Left lobe of liver (tissue), 2 donors: ENCODE measurements at regions not wholly inside any gene's neighbourhood (a gene's known extent, or its start where the extent isn't known, plus 50 kb on each side); places are given as distances from the start of the nearest gene placed in this dataset.

Experiments
- ATAC-seq: fragments of 200-7000 bp; cut with Tn5 transposase; one replicate; pipeline ENCODE4 v1.9.1; 2020; ENCODE audit warnings: mild to moderate bottlenecking, moderate library complexity
- DNase-seq: peaks from one replicate; pipeline ENCODE4 v3.0.0-alpha.2; 2020; ENCODE audit warnings: low spot score
- donor health status: DM: no; HTN: no; CAD: no; lungs with moderate emphysema.
- donor health status: DM: no; HTN: yes; CAD: no.

DNA sequence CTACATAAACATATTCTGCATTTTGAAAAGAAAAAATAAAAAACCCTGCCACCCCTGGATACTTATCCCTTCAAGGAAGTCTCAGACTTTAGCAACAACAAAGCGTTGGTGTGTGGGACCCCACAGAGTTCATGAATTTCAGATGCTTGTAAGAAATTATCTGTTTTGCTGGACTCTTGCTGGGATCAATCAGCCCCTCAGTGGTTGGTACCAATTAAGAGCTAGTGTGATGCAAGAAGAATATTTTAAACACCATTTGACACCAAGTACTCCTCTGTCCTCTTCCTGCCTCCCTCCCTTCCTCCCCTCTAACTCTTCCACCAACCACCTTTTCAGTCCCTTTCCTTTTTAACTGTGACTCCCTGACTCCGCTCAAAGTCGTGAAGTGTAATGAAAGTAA, 51.5 kb downstream of the SST start:
- no peak for DNase-seq
- no peak for ATAC-seq

DNA sequence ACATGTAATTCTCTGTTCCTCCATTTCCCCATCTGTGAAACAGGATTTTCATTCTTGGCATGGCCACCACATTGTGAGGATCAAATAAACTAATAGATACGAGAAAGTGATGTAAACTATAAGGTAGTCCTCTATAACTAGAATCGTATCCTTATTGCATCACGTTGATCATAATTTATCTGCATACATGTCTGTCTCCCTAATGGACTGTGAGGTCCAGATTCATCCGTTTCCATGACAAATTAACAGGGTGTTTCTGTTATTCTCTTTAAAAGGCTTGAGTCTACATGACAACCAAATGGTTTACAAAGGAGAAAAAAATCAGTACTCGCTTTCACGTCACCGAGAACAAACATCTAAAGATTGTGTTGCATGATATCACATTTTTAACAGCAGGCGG, 53.0 kb downstream of the SST start:
- no peak for ATAC-seq

DNA sequence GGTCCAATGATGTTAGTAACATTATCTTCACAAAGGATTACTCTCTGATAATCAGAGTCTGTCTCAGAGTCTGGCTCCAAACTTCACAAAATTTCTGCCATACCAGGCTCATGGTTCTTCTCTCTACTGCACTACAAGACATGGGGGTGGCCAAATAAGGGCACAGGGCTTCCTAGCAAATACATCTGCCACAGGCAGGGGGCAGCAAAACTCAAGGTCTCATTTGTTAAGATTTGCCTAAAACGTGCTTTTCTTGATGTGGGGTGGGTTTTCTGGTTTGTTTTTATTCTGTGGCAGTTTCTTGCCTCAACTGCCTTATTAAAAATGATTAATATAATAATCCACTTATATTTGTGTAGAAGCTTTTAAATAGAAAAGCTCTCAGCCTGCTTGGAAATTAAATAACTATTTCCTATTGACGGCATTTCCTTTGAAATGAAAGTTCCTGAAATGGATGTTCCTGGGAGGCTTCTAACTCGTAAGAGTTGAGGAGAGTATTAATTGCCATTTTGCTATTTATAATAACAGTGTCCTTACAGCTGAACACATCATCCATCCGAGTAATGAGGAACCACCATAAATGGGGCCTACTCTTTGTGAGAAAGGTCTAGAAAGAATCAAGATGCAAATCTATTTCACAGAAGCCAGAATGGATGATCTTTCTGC, 53.8 kb downstream of the SST start:
- DNase-seq (peak; percentile 62), ATAC-seq (peak; percentile 93)

More for the DNA sequence above, 53.0 kb downstream of the SST start:
- DNase-seq, result no peak

DNA sequence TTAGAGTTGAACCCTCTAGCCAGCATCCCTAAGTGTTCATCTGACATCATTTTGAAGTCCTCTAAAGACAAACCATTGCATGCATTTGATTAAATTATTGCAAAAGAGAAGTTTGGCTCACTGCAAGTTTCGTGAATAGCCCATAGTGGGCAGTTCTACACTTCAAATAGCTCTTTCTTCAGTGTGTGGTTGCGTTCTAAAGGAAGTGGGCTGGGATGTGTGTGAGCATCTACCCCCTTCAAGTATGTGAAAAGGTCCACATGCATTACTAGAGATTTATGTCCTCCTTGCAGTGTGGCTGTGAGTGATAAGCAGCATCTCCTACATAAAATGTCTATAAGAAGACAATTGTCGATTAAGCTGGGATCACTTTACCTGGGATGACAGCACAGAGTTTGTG, 54.6 kb downstream of the SST start:
- ATAC-seq (no peak), DNase-seq (no peak)

DNA sequence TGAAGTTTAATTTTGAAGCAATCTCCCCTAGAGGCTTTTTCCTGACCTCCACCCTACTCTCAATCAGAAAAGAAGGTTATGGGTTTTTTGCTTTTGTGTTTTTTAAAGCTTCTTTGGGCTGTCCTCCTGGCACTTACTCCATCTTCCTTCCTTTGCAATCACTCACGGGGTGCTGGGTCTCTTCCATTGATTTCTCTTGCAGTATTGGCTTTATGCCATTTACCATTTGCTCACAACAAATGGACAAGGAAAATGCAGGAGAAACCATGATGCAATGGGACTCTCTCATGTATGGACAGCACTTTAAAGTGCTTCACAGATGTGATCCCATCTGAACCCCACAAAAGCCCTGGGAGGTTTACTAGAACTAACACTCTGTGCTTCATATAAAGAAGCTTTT, 57.5 kb downstream of the SST start:
- DNase-seq, result no peak
- ATAC-seq, result no peak

- DNase-seq (no peak), ATAC-seq (no peak)
Observed at GRCh38 chr3:187610981-187611511, 59.1 kb downstream of the SST start.

DNA sequence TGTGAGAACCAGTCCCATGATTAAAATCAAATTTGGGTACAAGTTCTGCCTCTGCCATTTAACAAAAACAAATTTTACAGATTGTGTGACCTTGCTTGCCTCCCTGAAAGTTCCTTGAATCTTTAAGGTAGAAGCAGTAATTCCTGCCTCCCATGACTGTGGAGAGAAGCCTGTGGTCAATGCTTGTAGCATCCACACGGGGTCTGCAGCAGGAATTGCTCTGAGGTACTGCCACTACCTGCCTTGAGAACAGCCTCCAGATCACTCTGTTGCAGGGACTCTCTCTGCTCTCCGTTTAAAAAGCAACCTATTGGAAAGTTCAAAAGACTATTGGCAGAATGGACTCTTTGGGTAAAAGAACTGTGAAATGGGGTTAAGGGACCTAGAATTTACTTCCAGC, 75.9 kb downstream of the SST start:
- DNase-seq, result no peak
- ATAC-seq, result no peak

DNA sequence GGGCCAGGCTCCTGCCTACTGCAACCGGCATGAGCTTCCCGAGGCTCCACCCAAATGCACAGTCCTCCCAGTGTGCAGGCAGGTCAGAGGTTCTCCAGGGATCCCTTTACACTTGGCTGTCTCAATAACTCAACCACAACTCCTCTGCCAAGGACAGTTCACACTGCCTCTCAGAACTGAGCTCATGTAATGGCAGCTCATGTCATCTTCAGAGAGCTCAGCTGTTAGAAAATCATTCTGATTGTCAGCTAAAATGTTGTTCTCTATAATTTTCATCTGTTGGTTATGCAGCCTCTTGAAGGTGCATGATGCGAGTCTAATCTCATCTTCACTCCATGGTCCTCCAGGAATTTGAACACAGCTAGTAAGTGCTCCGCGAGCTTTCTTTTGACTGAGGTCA, 76.7 kb downstream of the SST start:
- DNase-seq (no peak), ATAC-seq (no peak)

- ATAC-seq, result no peak
- no peak for DNase-seq
Observed at GRCh38 chr3:187590861-187591576, 79.2 kb downstream of the SST start.

GRCh38 chr3:187587076-187587475, 83.1 kb downstream of the SST start:
- no peak for ATAC-seq

GRCh38 chr3:187586226-187586625, 84.0 kb downstream of the SST start:
- no peak for DNase-seq
- no peak for ATAC-seq

More at GRCh38 chr3:187587076-187587475, 83.1 kb downstream of the SST start:
- DNase-seq, result no peak

DNA sequence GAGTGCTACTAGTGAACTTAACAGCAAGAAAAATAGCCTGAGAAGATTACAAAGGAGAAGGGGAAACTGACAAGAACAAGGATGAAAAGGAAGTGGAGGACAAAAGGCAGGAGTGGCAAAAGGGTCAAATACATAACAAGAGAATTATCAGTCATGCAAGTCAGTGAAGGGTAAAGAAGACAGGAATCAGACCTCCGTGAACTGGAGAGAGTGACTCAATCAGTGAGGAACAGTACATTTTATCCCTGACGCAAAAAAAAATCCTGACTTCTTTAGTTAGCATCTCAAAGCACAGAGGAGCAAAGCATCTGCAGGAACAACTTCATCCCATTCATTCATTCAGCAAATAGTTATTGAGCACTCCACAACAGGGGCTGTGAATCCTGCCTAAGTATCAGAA, 97.8 kb downstream of the SST start:
- ATAC-seq, result no peak
- no peak for DNase-seq

GRCh38 chr3:187571701-187572100, 98.5 kb downstream of the SST start:
- DNase-seq (no peak), ATAC-seq (no peak)

DNA sequence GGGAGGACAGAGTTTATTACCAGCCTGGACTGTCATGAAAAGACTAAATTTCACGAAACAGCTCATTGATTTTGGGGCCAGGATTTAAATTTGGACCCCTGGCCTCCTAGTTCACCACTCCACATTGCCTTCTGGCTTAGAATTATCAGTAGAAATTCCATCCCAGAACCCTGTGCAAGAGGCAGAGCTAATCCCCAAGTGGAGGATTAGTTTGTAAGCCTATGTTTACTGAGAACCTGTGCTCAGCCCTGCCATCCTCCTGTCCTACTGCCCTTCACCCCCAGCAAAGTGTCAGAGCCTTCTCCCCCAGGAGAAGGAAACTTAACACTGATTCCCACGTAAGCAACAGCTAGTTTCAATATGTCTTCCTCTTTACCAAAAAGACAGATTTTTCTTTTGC, 99.4 kb downstream of the SST start:
- ATAC-seq (no peak), DNase-seq (no peak)

- ATAC-seq, result no peak
- DNase-seq, result no peak
Observed at GRCh38 chr3:187568171-187568570, 102.0 kb downstream of the SST start.

GRCh38 chr3:187567661-187568121, 102.5 kb downstream of the SST start:
- ATAC-seq, result no peak

GRCh38 chr3:187567021-187567420, 103.2 kb downstream of the SST start:
- ATAC-seq (no peak), DNase-seq (no peak)

More at GRCh38 chr3:187567661-187568121, 102.5 kb downstream of the SST start:
- no peak for DNase-seq

GRCh38 chr3:187565701-187566100, 104.5 kb downstream of the SST start:
- no peak for DNase-seq
- no peak for ATAC-seq

DNA sequence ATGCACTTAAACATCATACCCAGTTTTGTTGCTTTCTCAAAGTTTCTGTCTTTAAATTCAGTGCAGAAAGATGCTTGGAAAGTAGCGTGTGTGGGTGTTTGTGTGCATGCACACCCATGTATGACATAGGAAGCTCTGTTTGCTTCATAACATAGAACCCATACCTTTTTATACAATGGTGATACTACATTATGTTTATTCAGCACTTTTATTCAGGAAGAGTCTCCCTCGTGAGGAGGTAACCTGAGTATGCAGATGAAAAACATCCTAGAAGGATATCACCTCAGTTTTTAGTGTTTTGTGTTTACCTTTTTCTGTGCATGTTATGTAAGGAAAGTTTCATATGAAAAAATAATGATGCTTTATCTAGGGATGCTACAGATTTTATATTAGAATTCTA, 111.2 kb downstream of the SST start:
- DNase-seq (no peak), ATAC-seq (no peak)

DNA sequence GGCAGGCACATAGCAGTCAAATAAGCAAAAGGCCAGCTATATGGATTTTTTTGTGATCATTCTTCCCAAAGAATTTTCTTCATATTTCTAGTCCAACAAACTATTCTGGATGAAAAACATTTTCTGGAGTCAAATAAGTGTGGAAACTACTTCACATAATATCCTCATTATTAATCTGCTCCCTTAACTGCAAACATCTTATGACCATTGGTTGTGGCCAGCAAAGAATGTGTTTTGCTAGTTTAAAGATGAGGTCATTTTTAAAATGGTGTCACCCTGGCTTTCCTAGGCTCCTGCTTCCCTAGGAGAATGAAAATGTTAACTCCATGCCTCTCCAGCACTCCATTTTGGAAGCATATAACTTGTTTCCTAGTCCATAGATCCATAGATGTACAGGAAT, 118.8 kb downstream of the SST start:
- no peak for DNase-seq
- ATAC-seq, result no peak

DNA sequence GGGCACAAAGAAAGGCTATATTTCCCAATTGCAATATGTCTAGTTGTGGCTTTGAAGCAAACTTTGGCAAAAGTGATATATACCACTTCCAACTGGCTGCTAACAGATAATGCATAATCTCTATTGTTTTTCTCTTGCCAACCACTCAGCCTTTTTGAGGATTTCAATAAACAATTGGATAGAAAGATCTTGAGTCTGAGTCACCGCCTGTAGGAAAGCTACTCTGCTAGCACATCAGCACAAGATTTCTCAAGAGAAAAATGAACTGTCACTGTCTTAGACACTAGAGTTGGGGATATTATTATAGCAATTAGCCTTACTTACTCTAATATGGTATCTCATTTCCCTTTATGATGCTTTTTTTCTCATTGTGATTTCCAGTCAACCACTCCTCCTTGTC, 119.7 kb downstream of the SST start:
- ATAC-seq (no peak), DNase-seq (no peak)

GRCh38 chr3:187545366-187545765, 124.8 kb downstream of the SST start:
- DNase-seq (no peak), ATAC-seq (no peak)
